H1 (cell line): ENCODE measurements at regions not wholly inside any gene's neighbourhood (a gene's known extent, or its start where the extent isn't known, plus 50 kb on each side); places are given as distances from the start of the nearest gene placed in this dataset.
"Not testable (repeated sequence)": the region's sequence is repeated elsewhere in the genome, so short reads cannot be mapped to it uniquely, and the experiment has no call there.

Experiments
- CTCF ChIA-PET: fragments of 300-600 bp; sonication (Branson Sonifier 250); formaldehyde crosslinking; loops from one replicate; lab custom pipeline; 2021; ENCODE audit not compliant: partially characterized antibody; lab: Charles Lee
- POLR2A ChIA-PET: fragments of 300-600 bp; sonication (Branson Sonifier 250); formaldehyde crosslinking; loops from one replicate; lab custom pipeline; 2021; ENCODE audit warnings: inconsistent platforms; ENCODE audit not compliant: partially characterized antibody; lab: Charles Lee
- DNase-seq, 2 experiments: peaks; one replicate each; pipeline versions ENCODE4 v3.0.0 to v3.0.0-alpha.2; 2010 to 2022; ENCODE audit warnings: low spot score in 2 of 2, low read depth in 1 of 2, mixed read lengths in 1 of 2
- FAIRE-seq: peaks from 2 replicates; lab custom pipeline; 2011; peaks lifted over from hg19 to GRCh38; lab: Jason Lieb, UNC
- H2AFZ ChIP-seq: 2 replicates; pipeline ENCODE4 v1.8.1; 2012; ENCODE audit warnings: low read length, inconsistent platforms
- H2AK5ac ChIP-seq: 2 replicates; pipeline ENCODE4 v1.6.1; 2013; ENCODE audit warnings: low read depth, low read length
- H2BK120ac ChIP-seq: replicated peaks from 2 replicates; pipeline ENCODE3; 2013; ENCODE audit warnings: low read depth, low read length, inconsistent platforms
- H2BK12ac ChIP-seq: 2 replicates; pipeline ENCODE4 v1.6.1; 2013; ENCODE audit warnings: low read depth, low read length
- H2BK15ac ChIP-seq: 2 replicates; pipeline ENCODE4 v1.6.1; 2013; ENCODE audit warnings: low read length
- H2BK20ac ChIP-seq: 2 replicates; pipeline ENCODE4 v1.6.1; 2013; ENCODE audit warnings: low read length
- H2BK5ac ChIP-seq: 2 replicates; pipeline ENCODE4 v1.6.1; 2013; ENCODE audit warnings: low read depth, low read length
- H3K14ac ChIP-seq: 2 replicates; pipeline ENCODE4 v1.6.1; 2013; ENCODE audit warnings: inconsistent platforms; ENCODE audit not compliant: insufficient read length
- H3K18ac ChIP-seq: 2 replicates; pipeline ENCODE4 v1.6.1; 2013; ENCODE audit warnings: low read length; ENCODE audit errors: extremely low read depth
- H3K23ac ChIP-seq: 2 replicates; pipeline ENCODE4 v1.6.1; 2013; ENCODE audit warnings: inconsistent platforms; ENCODE audit not compliant: insufficient read length
- H3K23me2 ChIP-seq: 2 replicates; pipeline ENCODE4 v1.6.1; 2013; ENCODE audit warnings: low read depth, low read length
- H3K27ac ChIP-seq: 2 replicates; pipeline ENCODE4 v1.6.1; 2011; ENCODE audit warnings: low read depth, low read length, inconsistent platforms
- H3K27me3 ChIP-seq, 4 experiments: replicated peaks in 1 of 4; 1 replicate in 1 of 4; 2 replicates in 3 of 4; pipeline versions ENCODE4 v1.6.1 to v1.8.1; 2011 to 2013; ENCODE audit warnings: low read length in 3 of 4, mild to moderate bottlenecking in 3 of 4, inconsistent platforms in 2 of 4, mixed read lengths in 2 of 4, moderate library complexity in 1 of 4; ENCODE audit not compliant: control insufficient read depth in 3 of 4, insufficient read depth in 3 of 4; ENCODE audit errors: extremely low read depth in 1 of 4
- H3K36me3 ChIP-seq, 4 experiments: 2 replicates each; pipeline versions ENCODE4 v1.6.1 to v1.8.1; 2011 to 2013; ENCODE audit warnings: mild to moderate bottlenecking in 4 of 4, low read length in 3 of 4, moderate library complexity in 2 of 4, control low read depth in 1 of 4, inconsistent platforms in 1 of 4; ENCODE audit not compliant: insufficient read depth in 4 of 4, control insufficient read depth in 2 of 4
- H3K4ac ChIP-seq: replicated peaks from 2 replicates; pipeline ENCODE3; 2013; ENCODE audit warnings: low read length, low read depth, mixed read lengths, inconsistent platforms; ENCODE audit not compliant: insufficient read length
- H3K4me1 ChIP-seq, 4 experiments: replicated peaks in 1 of 4; 1 replicate in 1 of 4; 2 replicates in 3 of 4; pipeline versions ENCODE4 v1.6.1 to v1.8.1; 2011 to 2013; ENCODE audit warnings: low read length in 3 of 4, inconsistent platforms in 2 of 4, mixed read lengths in 1 of 4; ENCODE audit not compliant: insufficient read depth in 4 of 4, control insufficient read depth in 3 of 4
- H3K4me2 ChIP-seq, 2 experiments: 2 replicates each; pipeline versions ENCODE4 v1.6.1 to v1.8.1; 2011 to 2013; ENCODE audit warnings: low read depth in 2 of 2, low read length in 2 of 2, control low read depth in 1 of 2, inconsistent platforms in 1 of 2, mild to moderate bottlenecking in 1 of 2; ENCODE audit not compliant: insufficient read depth in 1 of 2
- H3K4me3 ChIP-seq, 4 experiments: fragments of 200-600, 300-600 bp in 1 of 4; sonication (generic), shearing (Covaris generic), sonication (Bioruptor Twin) in 1 of 4; 2 replicates each; pipeline versions ENCODE4 v1.5.1 to v1.8.1; 2011 to 2016; ENCODE audit warnings: low read length in 4 of 4, low read depth in 3 of 4, control low read depth in 2 of 4, inconsistent platforms in 2 of 4, mild to moderate bottlenecking in 2 of 4, mixed read lengths in 1 of 4, moderate library complexity in 1 of 4; ENCODE audit not compliant: insufficient read depth in 2 of 4; ENCODE audit errors: extremely low read depth in 1 of 4
- H3K56ac ChIP-seq: replicated peaks from 2 replicates; pipeline ENCODE3; 2013; ENCODE audit warnings: low read depth, mild to moderate bottlenecking, mixed read lengths, low read length, inconsistent platforms; ENCODE audit not compliant: insufficient read length
- H3K79me1 ChIP-seq: 2 replicates; pipeline ENCODE4 v1.6.1; 2013; ENCODE audit warnings: low read depth, low read length, control low read depth
- H3K79me2 ChIP-seq, 2 experiments: 2 replicates each; pipeline versions ENCODE4 v1.6.1 to v1.8.1; 2012 to 2013; ENCODE audit warnings: low read length in 2 of 2, mild to moderate bottlenecking in 2 of 2, inconsistent platforms in 1 of 2; ENCODE audit not compliant: insufficient read depth in 2 of 2, control insufficient read depth in 1 of 2
- H3K9ac ChIP-seq, 4 experiments: replicated peaks in 1 of 4; 1 replicate in 1 of 4; 2 replicates in 3 of 4; pipeline versions ENCODE4 v1.6.1 to v1.8.1; 2011 to 2013; ENCODE audit warnings: low read depth in 3 of 4, low read length in 3 of 4, control low read depth in 2 of 4, mild to moderate bottlenecking in 2 of 4, moderate library complexity in 2 of 4, inconsistent platforms in 1 of 4; ENCODE audit errors: extremely low read depth in 1 of 4
- H3K9me3 ChIP-seq, 2 experiments: 2 replicates each; pipeline versions ENCODE4 v1.6.1 to v1.8.1; 2012 to 2013; ENCODE audit warnings: mild to moderate bottlenecking in 2 of 2, moderate library complexity in 2 of 2, control low read depth in 1 of 2, inconsistent platforms in 1 of 2, low read depth in 1 of 2, low read length in 1 of 2, mixed read lengths in 1 of 2; ENCODE audit not compliant: insufficient read depth in 2 of 2
- H4K20me1 ChIP-seq, 2 experiments: replicated peaks in 1 of 2; 2 replicates each; pipeline versions ENCODE3 to v1.8.1; 2011 to 2013; ENCODE audit warnings: inconsistent platforms in 2 of 2, low read length in 2 of 2, mild to moderate bottlenecking in 1 of 2; ENCODE audit not compliant: insufficient read depth in 2 of 2, control insufficient read depth in 1 of 2
- H4K5ac ChIP-seq: 2 replicates; pipeline ENCODE4 v1.6.1; 2013; ENCODE audit warnings: low read length, low read depth, mixed read lengths, inconsistent platforms; ENCODE audit not compliant: insufficient read length
- H4K8ac ChIP-seq: 2 replicates; pipeline ENCODE4 v1.8.0; 2013; ENCODE audit warnings: mild to moderate bottlenecking, moderate library complexity, low read length, inconsistent platforms; ENCODE audit not compliant: insufficient read depth; ENCODE audit errors: extremely low read depth
- H4K91ac ChIP-seq: replicated peaks from 2 replicates; pipeline ENCODE3; 2013; ENCODE audit warnings: low read length, mixed read lengths, inconsistent platforms; ENCODE audit not compliant: insufficient read length
- WGBS, 2 experiments: shearing (Covaris generic) in 1 of 2; methylation state at CpG; one replicate each; pipeline versions ENCODE4 v1.1.6 to v1.1.7; 2013 to 2015; ENCODE audit warnings: low lambda C conversion rate in 2 of 2, mixed read lengths in 2 of 2, inconsistent platforms in 1 of 2, low coverage in 1 of 2, missing lambda C conversion rate in 1 of 2; ENCODE audit not compliant: insufficient replicate concordance in 2 of 2, insufficient coverage in 1 of 2, insufficient read length in 1 of 2; ENCODE audit errors: extremely low coverage in 1 of 2, missing lambda C conversion rate in 1 of 2; 5-methylcytosine and 5-hydroxymethylcytosine counted together

DNA sequence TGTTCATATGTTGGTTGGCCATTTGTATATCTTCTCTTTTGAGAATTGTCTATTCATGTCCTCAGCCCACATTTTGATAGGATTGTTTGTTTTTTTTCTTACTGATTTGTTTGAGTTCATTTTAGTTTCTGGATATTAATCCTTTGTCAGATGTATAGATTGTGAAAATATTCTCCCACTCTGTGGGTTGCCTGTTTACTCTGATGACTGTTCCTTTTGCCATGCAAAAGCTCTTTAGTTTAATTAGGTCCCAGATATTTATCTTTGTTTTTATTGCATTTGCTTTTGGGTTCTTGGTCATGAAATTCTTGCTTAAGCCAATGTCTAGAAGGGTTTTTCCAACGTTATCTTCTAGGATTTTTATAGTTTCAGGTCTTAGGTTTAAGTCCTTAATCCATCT, 740.7 kb upstream of the FAT3 start:
- H3K4me1 ChIP-seq, DNase-seq, H2BK15ac ChIP-seq, H2BK20ac ChIP-seq, H3K9me3 ChIP-seq, H3K23ac ChIP-seq, H2BK120ac ChIP-seq, POLR2A ChIA-PET, H2AFZ ChIP-seq, H4K5ac ChIP-seq, H3K27me3 ChIP-seq, H3K4me2 ChIP-seq, H4K91ac ChIP-seq, H3K56ac ChIP-seq, H2AK5ac ChIP-seq, H3K4ac ChIP-seq, H4K20me1 ChIP-seq, H3K79me2 ChIP-seq, H2BK5ac ChIP-seq, CTCF ChIA-PET, FAIRE-seq, H3K36me3 ChIP-seq, H3K9ac ChIP-seq, H2BK12ac ChIP-seq, H3K4me3 ChIP-seq, H3K27ac ChIP-seq, H3K79me1 ChIP-seq, H3K23me2 ChIP-seq, H3K14ac ChIP-seq, H3K18ac ChIP-seq, H4K8ac ChIP-seq: not testable (repeated sequence)
- 95% methylated on average over 1 of the region's 1 CpG; no CpG with 5 or more reads in 1 of the 2 experiments for WGBS, 2 experiments

DNA sequence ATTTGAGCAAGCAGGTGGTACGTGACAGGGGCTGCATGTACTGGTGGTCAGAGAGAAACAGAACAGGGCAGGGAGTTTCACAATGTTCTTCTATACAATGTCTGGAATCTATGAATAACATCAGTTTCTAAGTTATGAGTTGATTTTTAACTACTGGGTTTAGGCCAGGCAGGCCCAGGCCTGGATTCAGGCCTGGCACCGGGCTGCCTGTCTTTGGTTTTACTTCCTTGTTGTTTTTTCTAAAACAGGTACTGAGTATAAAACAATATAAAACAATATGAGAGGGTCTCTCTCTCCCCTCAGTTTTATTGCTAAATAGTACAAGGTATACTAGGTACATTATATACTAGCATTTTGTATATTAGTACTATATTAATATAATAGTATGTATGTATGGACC, 742.7 kb upstream of the FAT3 start:
- H3K9ac ChIP-seq, H3K79me2 ChIP-seq, H3K79me1 ChIP-seq, DNase-seq, H3K23ac ChIP-seq, H3K36me3 ChIP-seq, CTCF ChIA-PET, H3K14ac ChIP-seq, H3K4me1 ChIP-seq, H3K4ac ChIP-seq, H3K27me3 ChIP-seq, H2BK12ac ChIP-seq, H2BK5ac ChIP-seq, H3K4me3 ChIP-seq, POLR2A ChIA-PET, H4K8ac ChIP-seq, H2BK120ac ChIP-seq, H2BK15ac ChIP-seq, H2AFZ ChIP-seq, H4K20me1 ChIP-seq, H2BK20ac ChIP-seq, H2AK5ac ChIP-seq, H4K5ac ChIP-seq, FAIRE-seq, H3K18ac ChIP-seq, H3K4me2 ChIP-seq, H3K27ac ChIP-seq, H3K56ac ChIP-seq, H4K91ac ChIP-seq, H3K9me3 ChIP-seq, H3K23me2 ChIP-seq: not testable (repeated sequence)
- WGBS, 2 experiments = 88% methylated on average over 2 of the region's 2 CpGs; no CpG with 5 or more reads in 1 of the 2 experiments
